ENCODE measurements at regions not wholly inside any gene's neighbourhood (a gene's known extent, or its start where the extent isn't known, plus 50 kb on each side); places are given as distances from the start of the nearest gene placed in this dataset.

- DNase-seq = no peak
- H3K27me3 Mint-ChIP-seq = no peaks in the 10 kb centered on the region
- H3K36me3 Mint-ChIP-seq (ENCODE audit: low read depth) = no peaks in the 10 kb centered on the region
- H3K27ac Mint-ChIP-seq = no peak overlapping the region
- no peaks in the 10 kb centered on the region for H3K9me3 Mint-ChIP-seq
- no peak overlapping the region for H3K4me3 Mint-ChIP-seq
- no peaks in the 10 kb centered on the region for H3K4me1 Mint-ChIP-seq (ENCODE audit: low read depth)
Observed at GRCh38 chr18:73711256-73711655, 436.4 kb downstream of the FBXO15 start.

DNA sequence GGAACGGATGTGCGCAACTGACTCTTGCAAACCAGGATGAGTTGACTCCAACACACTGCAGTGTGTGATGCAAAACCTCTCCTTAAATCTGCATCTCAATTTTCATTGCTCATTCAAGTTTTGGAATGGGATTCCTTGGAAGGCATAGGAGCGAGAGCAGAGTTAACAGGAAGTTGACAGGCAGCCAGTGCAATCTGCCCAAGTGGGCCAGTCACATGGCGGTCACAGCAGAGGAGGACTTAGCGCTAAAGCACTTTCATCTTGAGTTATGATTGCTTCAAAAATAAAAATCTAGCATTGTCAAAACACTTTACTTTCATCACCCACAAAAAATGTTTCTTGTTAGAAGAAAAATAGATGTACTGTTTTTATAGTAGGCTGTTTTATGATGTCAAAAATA is 439.0 kb downstream of the FBXO15 start:
- Mint-ChIP-seq H3K9me3 (no peaks in the 10 kb centered on the region), H3K27me3 (no peaks in the 10 kb centered on the region)
- DNase-seq = no peak

GRCh38 chr18:73707035-73707434 is 440.6 kb downstream of the FBXO15 start:
- Mint-ChIP-seq H3K36me3 (ENCODE audit: low read depth) (no peaks in the 10 kb centered on the region), H3K27me3 (no peaks in the 10 kb centered on the region), H3K4me3 (no peak overlapping the region), H3K4me1 (ENCODE audit: low read depth) (no peaks in the 10 kb centered on the region), H3K9me3 (peaks cover 2% of the 10 kb centered on the region), H3K27ac (no peak overlapping the region)
- no peak for DNase-seq

More for the DNA sequence above, 439.0 kb downstream of the FBXO15 start:
- Mint-ChIP-seq H3K36me3 (ENCODE audit: low read depth) (no peaks in the 10 kb centered on the region), H3K27ac (no peak overlapping the region), H3K4me1 (ENCODE audit: low read depth) (no peaks in the 10 kb centered on the region), H3K4me3 (no peak overlapping the region)

GRCh38 chr18:73697353-73697752 is 450.3 kb downstream of the FBXO15 start:
- Mint-ChIP-seq H3K36me3 (ENCODE audit: low read depth) (no peaks in the 10 kb centered on the region), H3K4me1 (ENCODE audit: low read depth) (no peaks in the 10 kb centered on the region), H3K27me3 (no peaks in the 10 kb centered on the region), H3K9me3 (peaks cover under 1% of the 10 kb centered on the region), H3K4me3 (no peak overlapping the region), H3K27ac (no peak overlapping the region)
- no peak for DNase-seq

GRCh38 chr18:73696698-73697097 is 450.9 kb downstream of the FBXO15 start:
- no peaks in the 10 kb centered on the region for H3K27me3 Mint-ChIP-seq
- no peaks in the 10 kb centered on the region for H3K4me1 Mint-ChIP-seq (ENCODE audit: low read depth)
- no peak for DNase-seq

GRCh38 chr18:73696171-73696570 is 451.5 kb downstream of the FBXO15 start:
- no peaks in the 10 kb centered on the region for H3K4me1 Mint-ChIP-seq (ENCODE audit: low read depth)
- no peak for DNase-seq
- H3K36me3 Mint-ChIP-seq (ENCODE audit: low read depth) = no peaks in the 10 kb centered on the region
- no peak overlapping the region for H3K4me3 Mint-ChIP-seq
- H3K9me3 Mint-ChIP-seq = no peaks in the 10 kb centered on the region
- H3K27me3 Mint-ChIP-seq = no peaks in the 10 kb centered on the region
- no peak overlapping the region for H3K27ac Mint-ChIP-seq

More at GRCh38 chr18:73696698-73697097, 450.9 kb downstream of the FBXO15 start:
- H3K9me3 Mint-ChIP-seq = no peaks in the 10 kb centered on the region
- no peak overlapping the region for H3K27ac Mint-ChIP-seq
- no peak overlapping the region for H3K4me3 Mint-ChIP-seq
- H3K36me3 Mint-ChIP-seq (ENCODE audit: low read depth) = no peaks in the 10 kb centered on the region

GRCh38 chr18:73693091-73693490 is 454.5 kb downstream of the FBXO15 start:
- Mint-ChIP-seq H3K27ac (no peak overlapping the region), H3K9me3 (no peaks in the 10 kb centered on the region), H3K27me3 (no peaks in the 10 kb centered on the region), H3K4me1 (ENCODE audit: low read depth) (no peaks in the 10 kb centered on the region), H3K36me3 (ENCODE audit: low read depth) (no peaks in the 10 kb centered on the region), H3K4me3 (no peak overlapping the region)
- no peak for DNase-seq

- no peak overlapping the region for H3K4me3 Mint-ChIP-seq
- H3K4me1 Mint-ChIP-seq (ENCODE audit: low read depth) = no peaks in the 10 kb centered on the region
- no peak overlapping the region for H3K27ac Mint-ChIP-seq
- no peaks in the 10 kb centered on the region for H3K36me3 Mint-ChIP-seq (ENCODE audit: low read depth)
- H3K9me3 Mint-ChIP-seq = no peaks in the 10 kb centered on the region
- DNase-seq = no peak
- H3K27me3 Mint-ChIP-seq = no peaks in the 10 kb centered on the region
Observed at GRCh38 chr18:73691624-73692023, 456.0 kb downstream of the FBXO15 start.

DNA sequence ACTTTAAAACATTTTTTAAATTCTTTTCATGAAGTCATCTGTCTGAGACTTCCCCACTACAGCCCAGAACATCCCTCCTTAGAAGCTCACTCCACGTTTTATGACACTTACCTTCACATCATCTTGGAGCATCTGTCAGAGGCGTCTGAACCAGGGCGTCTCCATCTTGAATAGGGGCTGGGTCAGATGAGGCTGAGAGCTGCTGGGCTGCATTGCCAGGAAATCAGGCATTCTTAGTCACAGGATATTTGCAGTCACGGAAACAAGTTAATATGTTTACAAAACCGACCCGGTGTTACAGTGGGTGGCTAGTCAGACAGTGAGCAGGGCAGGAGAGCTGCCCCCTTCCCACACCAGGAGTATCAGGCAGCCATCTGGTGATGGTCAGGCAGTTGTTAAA is 456.5 kb downstream of the FBXO15 start:
- Mint-ChIP-seq H3K27me3 (no peaks in the 10 kb centered on the region), H3K4me3 (no peak overlapping the region), H3K36me3 (ENCODE audit: low read depth) (no peaks in the 10 kb centered on the region), H3K4me1 (ENCODE audit: low read depth) (no peaks in the 10 kb centered on the region), H3K27ac (no peak overlapping the region), H3K9me3 (no peaks in the 10 kb centered on the region)
- no peak for DNase-seq

GRCh38 chr18:73690222-73690621 is 457.4 kb downstream of the FBXO15 start:
- Mint-ChIP-seq H3K27ac (no peak overlapping the region), H3K4me1 (ENCODE audit: low read depth) (no peaks in the 10 kb centered on the region), H3K36me3 (ENCODE audit: low read depth) (no peaks in the 10 kb centered on the region), H3K9me3 (no peaks in the 10 kb centered on the region), H3K4me3 (no peak overlapping the region), H3K27me3 (no peaks in the 10 kb centered on the region)
- no peak for DNase-seq

- H3K9me3 Mint-ChIP-seq = no peaks in the 10 kb centered on the region
- no peak overlapping the region for H3K27ac Mint-ChIP-seq
- no peaks in the 10 kb centered on the region for H3K27me3 Mint-ChIP-seq
- H3K4me1 Mint-ChIP-seq (ENCODE audit: low read depth) = no peaks in the 10 kb centered on the region
- DNase-seq = no peak
- no peaks in the 10 kb centered on the region for H3K36me3 Mint-ChIP-seq (ENCODE audit: low read depth)
- H3K4me3 Mint-ChIP-seq = no peak overlapping the region
Observed at GRCh38 chr18:73688851-73689711, 458.6 kb downstream of the FBXO15 start.

DNA sequence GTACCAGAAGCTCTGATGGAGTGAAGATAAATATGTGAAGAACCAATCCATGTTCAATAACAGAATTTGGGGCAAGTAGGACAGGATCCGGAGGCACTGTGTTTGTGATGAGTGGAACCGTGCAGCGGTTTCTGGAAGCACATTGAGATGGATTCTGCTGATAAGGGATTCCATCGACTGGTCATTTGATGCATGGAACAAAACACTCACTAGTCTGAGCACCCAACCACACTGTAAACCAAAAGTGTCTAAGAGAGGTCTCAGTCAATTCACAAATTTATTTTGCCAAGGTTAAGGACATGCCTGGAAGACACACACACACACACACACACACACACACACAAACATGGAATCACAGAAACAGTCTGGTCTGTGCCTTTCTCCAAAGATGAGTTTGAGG is 459.5 kb downstream of the FBXO15 start:
- Mint-ChIP-seq H3K36me3 (ENCODE audit: low read depth) (no peaks in the 10 kb centered on the region), H3K4me1 (ENCODE audit: low read depth) (no peaks in the 10 kb centered on the region), H3K27me3 (no peaks in the 10 kb centered on the region), H3K9me3 (no peaks in the 10 kb centered on the region), H3K4me3 (no peak overlapping the region), H3K27ac (no peak overlapping the region)
- no peak for DNase-seq

GRCh38 chr18:73684647-73685046 is 463.0 kb downstream of the FBXO15 start:
- H3K27me3 Mint-ChIP-seq = no peaks in the 10 kb centered on the region
- no peaks in the 10 kb centered on the region for H3K9me3 Mint-ChIP-seq

DNA sequence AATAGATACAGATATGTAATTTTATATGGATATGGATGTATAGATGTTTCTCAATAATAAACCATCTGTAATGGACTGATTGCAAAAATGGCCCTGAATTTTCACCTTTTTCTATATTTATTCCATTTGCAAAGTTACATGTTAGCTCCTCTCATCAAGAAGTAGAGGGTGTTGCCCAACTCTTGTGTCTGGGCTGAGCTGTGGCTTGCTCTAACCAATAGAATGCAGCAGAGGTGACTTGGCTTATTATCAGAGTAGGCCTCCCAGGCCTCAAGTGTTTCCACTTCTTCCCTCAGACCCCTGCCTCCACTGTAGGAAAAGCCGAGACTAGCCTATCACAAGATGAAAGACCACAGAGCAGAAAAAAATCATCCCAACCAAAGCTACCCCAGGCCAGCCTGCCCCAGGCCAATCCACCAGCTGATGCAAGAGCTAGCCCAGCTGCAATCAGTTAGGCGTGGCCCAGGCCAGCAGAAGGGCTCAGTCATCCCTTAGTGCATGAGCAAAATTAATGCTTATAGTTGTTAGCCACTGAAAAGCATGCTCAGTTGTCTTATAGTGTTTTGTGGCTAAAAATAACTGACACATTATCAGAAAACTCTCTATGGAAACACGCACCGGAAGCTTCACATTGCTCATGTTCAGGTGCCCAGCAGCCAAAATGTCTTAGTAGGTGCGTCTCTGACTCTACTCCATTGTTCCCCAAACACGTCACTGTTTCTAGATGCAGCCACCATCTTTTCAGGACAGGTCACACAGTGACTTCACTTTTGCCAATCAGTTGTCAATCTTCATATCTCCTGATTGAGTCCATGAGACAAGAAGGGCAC is 464.0 kb downstream of the FBXO15 start:
- DNase-seq = no peak
- Mint-ChIP-seq H3K27ac (no peak overlapping the region), H3K4me1 (ENCODE audit: low read depth) (peaks cover 7% of the 10 kb centered on the region), H3K4me3 (no peak overlapping the region), H3K36me3 (ENCODE audit: low read depth) (no peaks in the 10 kb centered on the region), H3K9me3 (no peaks in the 10 kb centered on the region), H3K27me3 (no peaks in the 10 kb centered on the region)

More at GRCh38 chr18:73684647-73685046, 463.0 kb downstream of the FBXO15 start:
- no peak for DNase-seq
- Mint-ChIP-seq H3K27ac (no peak overlapping the region), H3K36me3 (ENCODE audit: low read depth) (no peaks in the 10 kb centered on the region), H3K4me3 (no peak overlapping the region), H3K4me1 (ENCODE audit: low read depth) (peaks cover 7% of the 10 kb centered on the region)

GRCh38 chr18:73681912-73682311 is 465.7 kb downstream of the FBXO15 start:
- peaks cover 7% of the 10 kb centered on the region for H3K4me1 Mint-ChIP-seq (ENCODE audit: low read depth)
- no peak overlapping the region for H3K4me3 Mint-ChIP-seq
- H3K27ac Mint-ChIP-seq = no peak overlapping the region
- DNase-seq = no peak
- H3K27me3 Mint-ChIP-seq = no peaks in the 10 kb centered on the region
- no peaks in the 10 kb centered on the region for H3K9me3 Mint-ChIP-seq
- H3K36me3 Mint-ChIP-seq (ENCODE audit: low read depth) = no peaks in the 10 kb centered on the region

Data from activated T-cell treated with anti-CD3 and anti-CD28 coated beads, Interleukin-2, amount 50 U/mL, for 24 hours (primary cell).